GM19455 (cell line): ENCODE measurements at regions not wholly inside any gene's neighbourhood (a gene's known extent, or its start where the extent isn't known, plus 50 kb on each side); places are given as distances from the start of the nearest gene placed in this dataset.

Experiments used
- ATAC-seq: cut with Tn5 transposase; IDR thresholded peaks from one replicate; pipeline ENCODE4 v1.9.1; 2021; ENCODE audit not compliant: unreplicated experiment

- no peak for ATAC-seq
Measured at GRCh38 chr2:42848265-42848664, 55.9 kb upstream of the HAAO start.

GRCh38 chr2:42847596-42848151 lies 55.3 kb upstream of the HAAO start:
- no peak for ATAC-seq

GRCh38 chr2:42846932-42847595 lies 54.7 kb upstream of the HAAO start:
- ATAC-seq = no peak

GRCh38 chr2:42846026-42846425 lies 53.6 kb upstream of the HAAO start:
- no peak for ATAC-seq

- ATAC-seq = no peak
Measured at GRCh38 chr2:42844901-42845821, 52.8 kb upstream of the HAAO start.

GRCh38 chr2:42844366-42844765 lies 52.0 kb upstream of the HAAO start:
- ATAC-seq = no peak

GRCh38 chr2:42843611-42844010 lies 51.2 kb upstream of the HAAO start:
- ATAC-seq = no peak

GRCh38 chr2:42843131-42843530 lies 50.7 kb upstream of the HAAO start:
- no peak for ATAC-seq

- ATAC-seq = no peak
Measured at GRCh38 chr2:42842466-42842865, 50.1 kb upstream of the HAAO start.
